Endothelial cell of umbilical vein (primary cell): ENCODE measurements at regions not wholly inside any gene's neighbourhood (a gene's known extent, or its start where the extent isn't known, plus 50 kb on each side); places are given as distances from the start of the nearest gene placed in this dataset.

Source experiments
- BruUV-seq: library from RNA; stranded (reverse); fragments of 400-500 nt; replicated peaks from 2 replicates; lab custom pipeline; 2021; lab: Mats Ljungman, UMichigan
- CTCF ChIA-PET: fragments of 300-600, 350-600 bp; sonication (Branson Sonifier 250); formaldehyde crosslinking; loops from one replicate; lab custom pipeline; 2021; ENCODE audit warnings: antibody characterized with exemption, inconsistent platforms; lab: Charles Lee
- POLR2A ChIA-PET: fragments of 300-600, 350-600 bp; sonication (Branson Sonifier 250); formaldehyde crosslinking; loops from one replicate; lab custom pipeline; 2021; ENCODE audit warnings: antibody characterized with exemption, inconsistent platforms; lab: Charles Lee
- DNase-seq: peaks from one replicate; pipeline ENCODE4 v3.0.0-alpha.2; 2011; ENCODE audit warnings: low read depth, low spot score
- FAIRE-seq: peaks from 2 replicates; lab custom pipeline; 2011; peaks lifted over from hg19 to GRCh38; lab: Jason Lieb, UNC
- H2AFZ ChIP-seq: 2 replicates; pipeline ENCODE4 v1.6.0; 2012; ENCODE audit warnings: low read depth, low read length, control low read depth, inconsistent platforms
- H3K27ac ChIP-seq: 2 replicates; pipeline ENCODE4 v1.5.1; 2011; ENCODE audit warnings: low read depth, mild to moderate bottlenecking, control low read depth, low read length, moderate library complexity; ENCODE audit not compliant: insufficient read depth
- H3K27me3 ChIP-seq, 2 experiments: 2 replicates each; pipeline versions ENCODE4 v1.6.0 to v1.6.1; 2011; ENCODE audit warnings: low read length in 2 of 2, mixed read lengths in 1 of 2; ENCODE audit not compliant: control insufficient read depth in 2 of 2, insufficient read depth in 2 of 2
- H3K36me3 ChIP-seq, 2 experiments: 2 replicates in 1 of 2; 3 replicates in 1 of 2; pipeline ENCODE4 v1.5.1; 2011; ENCODE audit warnings: low read length in 2 of 2, mild to moderate bottlenecking in 1 of 2, moderate library complexity in 1 of 2; ENCODE audit not compliant: control insufficient read depth in 2 of 2, insufficient read depth in 2 of 2; ENCODE audit errors: extremely low read depth in 1 of 2
- H3K4me1 ChIP-seq: 3 replicates; pipeline ENCODE4 v1.5.1; 2011; ENCODE audit warnings: mild to moderate bottlenecking, low read length; ENCODE audit not compliant: control insufficient read depth, insufficient read depth; ENCODE audit errors: extremely low read depth
- H3K4me2 ChIP-seq: 2 replicates; pipeline ENCODE4 v1.6.1; 2011; ENCODE audit warnings: low read length, control low read depth, mixed read lengths; ENCODE audit not compliant: insufficient read depth
- H3K4me3 ChIP-seq, 3 experiments: fragments of 200-600 bp in 1 of 3; sonication (generic), shearing (Covaris generic) in 1 of 3; replicated peaks in 1 of 3; 2 replicates each; pipeline ENCODE4 v1.5.1; 2011 to 2016; ENCODE audit warnings: control low read depth in 3 of 3, low read length in 3 of 3, mild to moderate bottlenecking in 2 of 3, inconsistent platforms in 1 of 3, low read depth in 1 of 3, moderate library complexity in 1 of 3; ENCODE audit not compliant: insufficient read depth in 1 of 3
- H3K79me2 ChIP-seq: 2 replicates; pipeline ENCODE4 v1.6.0; 2012; ENCODE audit warnings: low read length, inconsistent platforms; ENCODE audit not compliant: control insufficient read depth, insufficient read depth
- H3K9ac ChIP-seq: replicated peaks from 2 replicates; pipeline ENCODE3; 2011; ENCODE audit warnings: low read length, control low read depth; ENCODE audit not compliant: insufficient read depth; ENCODE audit errors: extremely low read depth
- H3K9me1 ChIP-seq: replicated peaks from 3 replicates; pipeline ENCODE4 v1.6.0; 2011; ENCODE audit warnings: mild to moderate bottlenecking, low read length; ENCODE audit not compliant: control insufficient read depth, insufficient read depth; ENCODE audit errors: extremely low read depth
- H3K9me3 ChIP-seq: replicated peaks from 2 replicates; pipeline ENCODE4 v1.5.1; 2012; ENCODE audit warnings: low read length, inconsistent platforms; ENCODE audit not compliant: control insufficient read depth, insufficient read depth
- H4K20me1 ChIP-seq: replicated peaks from 2 replicates; pipeline ENCODE3; 2011; ENCODE audit warnings: mild to moderate bottlenecking, low read length; ENCODE audit not compliant: control insufficient read depth, insufficient read depth; ENCODE audit errors: extremely low read depth
- EZH2 ChIP-seq: IDR thresholded peaks from 2 replicates; pipeline ENCODE4 v1.6.1; 2012; ENCODE audit warnings: borderline replicate concordance, low read depth, mild to moderate bottlenecking, moderate library complexity, low read length, inconsistent platforms; ENCODE audit not compliant: severe bottlenecking
- FOS ChIP-seq: IDR thresholded peaks from 2 replicates; pipeline ENCODE4 v1.6.1; 2011; ENCODE audit warnings: mild to moderate bottlenecking, low read length, moderate library complexity, borderline replicate concordance; ENCODE audit not compliant: insufficient read depth
- GATA2 ChIP-seq: IDR thresholded peaks from 2 replicates; pipeline ENCODE4 v1.7.0; 2011; ENCODE audit warnings: low read depth, mild to moderate bottlenecking, moderate library complexity, mixed read lengths, low read length; ENCODE audit not compliant: insufficient read length, insufficient read depth
- JUN ChIP-seq: IDR thresholded peaks from 2 replicates; pipeline ENCODE4 v1.6.1; 2011; ENCODE audit warnings: borderline replicate concordance, low read depth; ENCODE audit not compliant: insufficient read length, insufficient read depth
- MYC ChIP-seq: IDR thresholded peaks from one replicate; pipeline ENCODE4 v1.6.1; 2011; ENCODE audit warnings: mild to moderate bottlenecking, low read depth, low read length
- POLR2A ChIP-seq: IDR thresholded peaks from 2 replicates; pipeline ENCODE4 v1.6.1; 2012; ENCODE audit warnings: low read depth, mild to moderate bottlenecking, control low read depth, low read length
- POLR2AphosphoS5 ChIP-seq: IDR thresholded peaks from 2 replicates; pipeline ENCODE4 v1.6.1; 2012; ENCODE audit warnings: low read depth, mild to moderate bottlenecking, control low read depth, low read length, moderate library complexity; ENCODE audit not compliant: insufficient read depth
- dilution Hi-C: fragments of 300-500 bp; cut with MboI; formaldehyde crosslinking; loops from one replicate; pipeline ENCODE4 v1.15.0; 2019; ENCODE audit warnings: low sequenced_read_pairs; ENCODE audit not compliant: extremely low pct_ligation_motif_present
- intact Hi-C: fragments of 100-400 bp; cut with micrococcal nuclease; formaldehyde crosslinking; loops from one replicate; pipeline ENCODE4 v1.10.0; 2022
- TF ChIP-seq, protein P1 (sequence below): IDR thresholded peaks from 2 replicates; pipeline ENCODE4 v1.6.1; 2011; ENCODE audit not compliant: insufficient read depth, insufficient read length
- TF ChIP-seq, protein P2 (sequence below), 2 donors: IDR thresholded peaks; 1 replicate in 1 of 2; 2 replicates in 1 of 2; pipeline ENCODE4 v1.5.1; 2011; ENCODE audit warnings: low read length in 2 of 2, mild to moderate bottlenecking in 2 of 2, moderate library complexity in 2 of 2, control low read depth in 1 of 2, inconsistent platforms in 1 of 2, low read depth in 1 of 2; ENCODE audit not compliant: insufficient read depth in 1 of 2; ENCODE audit errors: extremely low read depth in 1 of 2

DNA sequence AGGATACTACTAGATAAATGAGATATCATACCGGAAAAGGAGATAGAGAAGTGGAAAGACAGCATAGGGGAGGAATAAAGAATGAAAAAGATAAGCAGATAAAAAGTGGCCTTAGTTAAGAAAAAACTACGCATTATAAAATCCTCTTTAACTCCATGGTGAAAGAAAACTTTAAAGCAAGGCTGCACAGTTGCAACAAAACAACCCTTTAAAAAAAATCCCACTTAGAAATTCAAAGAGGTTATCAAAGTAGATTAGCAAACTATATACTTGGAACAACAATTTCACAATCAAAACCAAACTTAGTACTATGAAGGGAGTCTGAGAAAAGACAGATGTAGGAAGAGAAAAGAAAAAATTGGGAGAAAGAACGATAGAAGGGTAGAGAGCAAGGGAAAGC, 133.4 kb upstream of the OSR1 start:
- ChIA-PET CTCF (no interaction called here), POLR2A (no interaction called here)
- no TSS peak for BruUV-seq
- Histone ChIP-seq H3K9me1 (no peaks in the 10 kb centered on the region), H4K20me1 (no peaks in the 10 kb centered on the region), H3K4me2 (no peak overlapping the region), H3K27ac (no peak overlapping the region), H3K79me2 (no peaks in the 10 kb centered on the region), H3K9me3 (no peaks in the 10 kb centered on the region), H2AFZ (no peak overlapping the region), H3K4me1 (no peaks in the 10 kb centered on the region), H3K9ac (no peak overlapping the region), H3K36me3 (no peaks in the 10 kb centered on the region), H3K4me3 (no peak overlapping the region), H3K27me3 (no peaks in the 10 kb centered on the region)
- dilution Hi-C loops (no loop called here), intact Hi-C loops (no loop called here)
- no peak for FAIRE-seq
- DNase-seq = no peak
- TF ChIP-seq EZH2 = no peak
- TF ChIP-seq, protein P1, sequence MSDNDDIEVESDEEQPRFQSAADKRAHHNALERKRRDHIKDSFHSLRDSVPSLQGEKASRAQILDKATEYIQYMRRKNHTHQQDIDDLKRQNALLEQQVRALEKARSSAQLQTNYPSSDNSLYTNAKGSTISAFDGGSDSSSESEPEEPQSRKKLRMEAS = no peak
- TF ChIP-seq FOS = no peak

DNA sequence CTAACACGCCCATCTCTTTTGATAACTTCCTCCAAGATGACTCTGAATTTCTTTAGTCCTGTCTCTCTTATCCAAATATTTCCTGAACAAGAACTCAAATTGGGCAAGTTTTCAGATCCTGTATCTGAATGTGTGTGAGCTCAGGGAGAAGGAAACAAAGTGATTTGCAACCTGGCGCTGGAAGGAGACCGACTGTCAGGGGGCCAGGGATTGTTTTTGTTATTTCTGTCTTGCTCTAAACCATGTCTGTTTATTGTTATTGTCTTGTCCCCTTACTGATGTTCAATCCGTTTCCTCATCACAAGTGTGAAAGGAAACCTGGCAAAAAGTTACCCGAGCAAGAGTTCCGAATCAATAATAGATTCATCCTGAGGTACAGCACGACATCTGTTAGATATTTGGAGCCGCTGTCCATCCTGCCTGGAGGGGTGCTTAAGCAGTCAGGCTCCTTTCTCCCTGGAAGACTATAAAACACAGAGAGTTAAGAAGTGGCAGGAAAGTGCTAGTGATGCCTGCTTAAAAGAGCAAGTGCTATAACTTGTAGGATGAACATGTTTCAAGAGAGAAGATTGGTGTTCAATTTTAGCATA, 132.5 kb upstream of the OSR1 start:
- Histone ChIP-seq H2AFZ (no peak overlapping the region), H3K4me2 (no peak overlapping the region), H3K4me1 (no peaks in the 10 kb centered on the region), H3K27ac (no peak overlapping the region), H3K79me2 (no peaks in the 10 kb centered on the region), H3K9me1 (no peaks in the 10 kb centered on the region), H4K20me1 (no peaks in the 10 kb centered on the region), H3K9ac (no peak overlapping the region), H3K9me3 (no peaks in the 10 kb centered on the region), H3K36me3 (no peaks in the 10 kb centered on the region), H3K4me3 (no peak overlapping the region), H3K27me3 (no peaks in the 10 kb centered on the region)
- POLR2A ChIA-PET = no interaction called here
- TF ChIP-seq GATA2 = no peak
- no peak for TF ChIP-seq POLR2A
- TF ChIP-seq, protein P1 = no peak
- no peak for TF ChIP-seq FOS
- no peak for TF ChIP-seq JUN
- TF ChIP-seq MYC = no peak
- TF ChIP-seq, protein P2, sequence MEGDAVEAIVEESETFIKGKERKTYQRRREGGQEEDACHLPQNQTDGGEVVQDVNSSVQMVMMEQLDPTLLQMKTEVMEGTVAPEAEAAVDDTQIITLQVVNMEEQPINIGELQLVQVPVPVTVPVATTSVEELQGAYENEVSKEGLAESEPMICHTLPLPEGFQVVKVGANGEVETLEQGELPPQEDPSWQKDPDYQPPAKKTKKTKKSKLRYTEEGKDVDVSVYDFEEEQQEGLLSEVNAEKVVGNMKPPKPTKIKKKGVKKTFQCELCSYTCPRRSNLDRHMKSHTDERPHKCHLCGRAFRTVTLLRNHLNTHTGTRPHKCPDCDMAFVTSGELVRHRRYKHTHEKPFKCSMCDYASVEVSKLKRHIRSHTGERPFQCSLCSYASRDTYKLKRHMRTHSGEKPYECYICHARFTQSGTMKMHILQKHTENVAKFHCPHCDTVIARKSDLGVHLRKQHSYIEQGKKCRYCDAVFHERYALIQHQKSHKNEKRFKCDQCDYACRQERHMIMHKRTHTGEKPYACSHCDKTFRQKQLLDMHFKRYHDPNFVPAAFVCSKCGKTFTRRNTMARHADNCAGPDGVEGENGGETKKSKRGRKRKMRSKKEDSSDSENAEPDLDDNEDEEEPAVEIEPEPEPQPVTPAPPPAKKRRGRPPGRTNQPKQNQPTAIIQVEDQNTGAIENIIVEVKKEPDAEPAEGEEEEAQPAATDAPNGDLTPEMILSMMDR (IDR thresholded peaks at IDR 0.05; ENCODE audit: extremely low read depth in 1 of 2, insufficient read depth in 1 of 2, low read depth in 1 of 2, low read length in 2 of 2) = no peak
- TF ChIP-seq POLR2AphosphoS5 = no peak
- no peak for TF ChIP-seq EZH2
- DNase-seq = no peak
- intact Hi-C loops (no loop called here), dilution Hi-C loops (no loop called here)
- CTCF ChIA-PET = no interaction called here
- BruUV-seq = no TSS peak
- FAIRE-seq = no peak
